NCI-H2081 (cell line): ENCODE measurements at regions not wholly inside any gene's neighbourhood (a gene's known extent, or its start where the extent isn't known, plus 50 kb on each side); places are given as distances from the start of the nearest gene placed in this dataset.
A peak's percentile ranks its signal among the peaks of the same experiment; 100 is the strongest.
"Not testable (repeated sequence)": the region's sequence is repeated elsewhere in the genome, so short reads cannot be mapped to it uniquely, and the experiment has no call there.

Experiments used
- DNase-seq, 2 experiments: peaks; one replicate each; lab custom pipeline; 2025; lab: John Stamatoyannopoulos, UW

- no peak for DNase-seq
Observed at GRCh38 chr12:45490232-45490881, 239.1 kb upstream of the ARID2 start.

DNA sequence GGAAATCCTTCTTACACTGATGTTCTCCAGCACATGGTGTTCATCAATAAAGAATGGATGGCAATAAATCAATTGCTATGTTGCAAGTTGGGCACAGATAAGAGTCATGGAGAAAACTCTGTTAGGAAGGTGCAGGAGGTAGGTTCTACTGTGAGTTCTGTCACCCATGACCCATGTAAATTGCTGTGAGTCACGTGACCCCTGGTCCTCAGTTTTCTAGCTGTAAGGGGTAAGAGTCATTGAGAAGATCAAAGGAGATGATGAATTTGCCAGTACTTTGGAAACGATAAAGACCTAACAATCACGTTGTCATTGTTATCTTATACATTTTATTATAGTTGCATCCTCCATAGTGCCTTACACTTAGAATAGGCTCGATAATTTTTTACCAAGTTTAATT lies 235.2 kb upstream of the ARID2 start:
- no peak for DNase-seq

- DNase-seq: no peak
Observed at GRCh38 chr12:45498645-45499044, 230.9 kb upstream of the ARID2 start.

- no peak for DNase-seq
Observed at GRCh38 chr12:45502481-45503128, 226.9 kb upstream of the ARID2 start.

DNA sequence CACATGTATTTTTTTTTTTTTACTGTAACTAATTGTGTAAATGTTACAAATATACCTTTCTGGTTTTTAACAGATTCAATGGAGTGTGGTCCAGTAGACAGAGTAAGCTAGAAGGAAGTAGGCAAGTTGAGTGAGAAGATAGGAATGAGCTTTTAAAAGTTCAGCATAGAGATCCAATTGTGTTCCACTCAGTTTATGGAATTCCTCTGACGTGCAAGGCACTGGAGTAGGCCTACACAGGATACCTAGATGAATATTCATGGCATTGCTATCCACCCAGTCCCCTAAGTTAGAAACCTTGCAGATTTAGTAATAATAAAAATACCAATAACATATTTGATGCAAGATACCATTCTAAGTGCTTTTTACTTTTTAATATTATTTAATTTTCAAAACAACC lies 225.6 kb upstream of the ARID2 start:
- no peak for DNase-seq

DNA sequence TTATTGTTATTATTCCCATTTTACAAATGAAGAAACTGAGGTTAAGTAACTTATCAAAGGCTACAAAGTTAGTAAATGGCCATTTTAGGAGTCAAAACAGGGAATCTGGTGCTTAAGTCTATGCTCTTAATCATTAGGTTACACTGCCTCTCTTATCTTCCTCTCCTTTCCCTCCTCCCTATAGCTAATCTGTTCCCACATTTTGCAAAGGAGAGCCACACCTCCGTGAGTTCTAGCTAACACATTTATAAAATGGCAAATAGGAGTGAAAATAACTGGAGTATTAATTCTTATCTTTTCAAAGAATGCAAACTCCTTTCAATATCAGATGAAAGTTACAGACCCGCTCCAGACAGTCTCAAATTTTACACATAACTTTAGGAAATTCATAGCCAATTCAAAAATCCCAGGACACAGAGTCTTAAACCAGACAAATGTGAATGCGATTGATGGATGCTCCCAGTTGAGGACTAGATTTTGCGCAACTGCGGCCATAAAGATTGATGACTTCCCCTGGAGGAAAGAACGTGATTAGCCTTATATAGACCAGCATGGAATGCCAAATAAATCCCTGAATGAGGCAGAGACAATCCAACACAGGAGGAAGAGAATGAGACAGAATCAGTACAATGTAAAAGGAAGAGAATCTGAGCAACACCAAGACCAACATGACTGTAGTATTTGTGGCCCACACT lies 225.0 kb upstream of the ARID2 start:
- DNase-seq: no peak

GRCh38 chr12:45509187-45509586 lies 220.3 kb upstream of the ARID2 start:
- no peak for DNase-seq

DNA sequence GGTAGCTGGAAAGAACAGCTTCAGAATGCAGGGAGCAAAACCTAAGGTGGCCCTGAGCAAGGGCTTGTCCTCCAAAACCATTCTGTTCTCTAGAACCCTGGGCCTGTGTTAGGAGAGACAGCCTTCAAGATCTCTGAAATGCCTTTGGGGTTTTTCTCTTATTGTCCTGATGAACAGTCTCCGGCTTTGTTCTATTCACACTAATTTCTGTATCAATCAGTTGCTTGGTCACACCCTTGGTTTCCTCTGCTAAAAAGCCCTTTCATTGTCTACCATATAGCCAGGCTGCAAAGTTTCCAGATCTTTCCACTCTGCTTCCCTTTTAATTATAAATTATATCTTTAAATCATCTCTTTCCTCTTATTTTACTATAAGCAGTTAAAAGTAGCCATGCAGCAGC lies 219.9 kb upstream of the ARID2 start:
- DNase-seq: no peak

DNA sequence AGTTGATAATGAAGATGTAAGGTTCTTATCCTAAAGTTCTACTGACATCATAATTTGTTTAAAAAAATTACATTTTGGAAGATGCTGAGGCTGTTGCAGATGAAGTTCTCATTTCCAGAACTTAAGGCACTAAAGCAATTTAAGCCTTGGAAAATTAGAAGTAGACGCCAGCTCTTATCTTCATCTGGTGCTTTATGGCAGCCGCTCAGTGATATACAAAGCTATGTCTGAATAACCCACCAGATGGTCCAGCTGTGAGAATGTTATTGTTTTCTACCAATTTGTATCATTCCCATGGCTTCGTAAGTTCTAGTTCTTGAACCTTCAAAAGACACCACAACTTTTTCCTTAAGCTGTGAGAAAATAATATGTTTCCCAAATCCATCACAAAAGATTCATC lies 212.1 kb upstream of the ARID2 start:
- DNase-seq: no peak

DNA sequence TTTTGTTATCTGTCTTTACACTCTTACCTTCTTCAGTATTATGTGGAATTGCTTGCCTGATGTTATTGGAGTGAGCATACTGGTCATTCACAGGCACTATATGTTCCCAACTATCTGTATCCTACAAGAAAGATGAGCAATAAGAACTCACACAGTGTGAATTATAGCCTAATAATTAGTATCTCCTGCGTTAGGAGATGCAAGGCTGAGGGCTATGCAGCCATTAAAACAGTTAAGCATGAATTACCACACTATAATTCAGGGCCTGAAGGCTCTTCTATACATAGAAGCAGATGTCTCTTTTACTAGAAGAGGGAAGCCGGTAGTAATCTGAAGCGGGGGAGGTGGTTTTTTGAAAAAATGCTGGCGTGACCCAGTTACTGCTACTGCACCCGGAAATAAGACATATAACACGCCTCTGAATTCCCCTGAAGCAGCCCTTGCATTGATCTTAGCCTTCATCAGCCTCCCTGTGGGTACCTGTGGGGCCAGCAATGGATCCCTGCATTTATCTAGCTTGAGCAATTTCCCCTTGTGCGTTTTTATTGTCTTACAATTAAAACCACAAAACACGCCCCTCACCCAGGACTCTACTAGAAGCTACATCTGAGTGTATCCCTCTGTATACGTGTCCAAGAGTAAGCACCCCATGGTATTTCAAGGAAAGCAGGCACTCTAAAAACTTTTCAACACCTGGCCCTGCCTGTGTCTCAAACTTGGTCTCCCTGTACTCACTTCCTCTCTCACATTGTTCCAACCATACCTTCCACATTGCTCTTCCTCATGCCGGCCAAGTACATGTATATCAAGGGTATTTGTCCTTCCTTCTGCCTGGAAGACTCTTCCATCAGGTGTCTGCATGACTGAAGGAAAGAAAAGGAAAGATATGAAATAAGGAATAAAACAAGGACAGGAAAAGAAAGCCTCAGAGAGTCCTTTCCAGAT lies 210.9 kb upstream of the ARID2 start:
- no peak for DNase-seq

DNA sequence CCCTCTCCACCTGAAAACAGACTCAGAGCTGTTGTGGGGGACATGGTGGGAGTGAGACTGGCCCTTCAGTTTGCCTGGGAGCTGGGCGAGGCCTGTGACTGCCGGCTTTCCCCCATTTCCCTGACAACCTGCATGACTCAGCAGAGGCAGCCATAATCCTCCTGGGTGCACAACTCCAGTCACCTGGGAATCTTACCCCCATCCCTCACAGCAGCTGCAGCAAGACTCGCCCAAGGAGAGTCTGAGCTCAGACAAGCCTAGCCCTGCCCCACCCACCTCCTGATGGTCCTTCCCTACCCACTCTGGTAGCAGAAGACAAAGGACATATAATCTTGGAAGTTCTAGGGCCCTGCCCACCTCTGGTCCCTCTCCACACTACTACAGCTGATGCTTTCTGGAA lies 207.3 kb upstream of the ARID2 start:
- DNase-seq: no peak

- DNase-seq: not testable (repeated sequence)
Observed at GRCh38 chr12:45526823-45527222, 202.7 kb upstream of the ARID2 start.

- DNase-seq: no peak
Observed at GRCh38 chr12:45532113-45532512, 197.4 kb upstream of the ARID2 start.

DNA sequence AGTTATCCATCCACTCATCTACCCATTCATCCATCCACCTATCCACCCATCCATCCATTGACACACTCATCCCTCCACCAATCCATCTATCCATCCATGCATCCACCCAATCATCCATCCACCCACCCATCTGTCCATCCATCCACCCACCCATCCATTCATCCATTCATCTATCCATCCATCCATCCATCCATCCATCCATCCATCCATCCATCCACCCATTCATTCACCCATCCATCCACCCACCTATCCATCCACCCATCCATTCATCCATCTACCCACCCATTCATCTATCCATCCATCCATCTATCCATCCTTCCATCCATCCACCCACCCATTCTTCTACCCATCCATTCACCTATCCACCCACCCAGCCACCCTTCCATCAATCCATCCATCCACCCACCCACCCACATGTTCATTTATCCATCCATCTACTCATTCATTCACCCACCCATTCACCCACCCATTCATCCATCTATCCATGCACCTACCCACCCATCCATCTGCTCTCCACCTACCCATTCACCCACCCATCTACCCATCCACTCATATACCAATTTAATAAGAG lies 193.8 kb upstream of the ARID2 start:
- no peak for DNase-seq

GRCh38 chr12:45536284-45536683 lies 193.2 kb upstream of the ARID2 start:
- DNase-seq: no peak

- DNase-seq: no peak
Observed at GRCh38 chr12:45540661-45541341, 188.7 kb upstream of the ARID2 start.

GRCh38 chr12:45543887-45544286 lies 185.6 kb upstream of the ARID2 start:
- DNase-seq: peak; percentile 64 to 78

- no peak for DNase-seq
Observed at GRCh38 chr12:45546545-45546944, 183.0 kb upstream of the ARID2 start.

DNA sequence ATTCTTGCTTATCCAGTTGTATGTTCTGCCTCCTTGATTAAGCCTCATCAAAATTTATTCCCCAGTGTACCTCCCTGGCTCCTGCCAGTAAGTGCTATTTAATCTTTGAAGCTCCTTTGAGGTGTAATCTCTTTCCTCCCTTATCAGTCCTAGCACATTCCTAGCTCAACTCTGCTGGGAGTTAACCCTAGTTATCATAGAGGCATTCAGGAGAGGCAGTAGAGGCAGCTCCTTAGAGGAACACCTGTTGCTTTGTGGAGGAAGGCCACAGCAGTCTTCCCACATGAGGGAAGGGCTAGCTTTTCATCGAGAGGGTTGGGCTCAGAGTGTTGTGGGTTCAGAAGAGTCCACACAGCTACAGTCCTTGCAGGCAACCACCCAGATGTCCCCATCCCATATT lies 182.4 kb upstream of the ARID2 start:
- DNase-seq: no peak

DNA sequence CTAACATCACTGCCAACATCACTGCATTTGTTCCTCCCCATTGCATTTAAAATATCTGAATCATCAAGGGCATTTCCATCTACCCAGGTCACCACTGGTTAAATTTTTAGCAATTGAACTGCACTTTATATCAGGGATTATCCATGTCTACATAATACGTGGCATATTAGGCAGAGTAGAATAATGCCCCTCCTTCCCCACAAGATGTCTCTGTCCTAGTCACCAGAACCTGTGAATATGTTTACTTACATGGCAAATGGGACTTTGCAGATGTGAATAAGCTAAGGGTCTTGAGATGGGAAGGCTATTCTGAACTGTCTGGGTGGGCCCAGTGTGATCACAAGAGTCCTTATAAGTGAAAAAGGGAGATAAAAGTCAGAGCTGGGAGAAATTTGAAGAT lies 181.7 kb upstream of the ARID2 start:
- no peak for DNase-seq

DNA sequence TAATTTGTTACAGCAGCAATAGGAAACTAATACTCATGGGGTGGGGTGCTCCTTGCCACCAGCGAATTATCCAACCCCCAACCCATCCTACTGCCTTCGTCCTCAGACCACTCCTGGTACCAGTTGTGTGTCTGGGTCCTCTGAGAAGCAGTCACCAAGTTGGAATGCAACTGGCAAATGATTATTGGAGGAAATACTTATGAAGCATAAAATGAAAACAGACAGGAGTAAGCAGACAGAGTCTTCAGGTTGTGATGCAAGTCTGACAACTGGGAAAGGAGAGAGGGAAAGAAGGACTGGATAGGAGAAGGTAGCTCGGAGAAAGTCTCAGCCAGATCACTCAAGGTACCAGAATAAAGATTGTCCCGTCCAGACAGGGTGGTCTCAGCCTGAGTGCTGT lies 181.1 kb upstream of the ARID2 start:
- no peak for DNase-seq
